ENCODE measurements at regions not wholly inside any gene's neighbourhood (a gene's known extent, or its start where the extent isn't known, plus 50 kb on each side); places are given as distances from the start of the nearest gene placed in this dataset.

- H3K4me3 Mint-ChIP-seq = no peak overlapping the region
- H3K27ac Mint-ChIP-seq = no peak overlapping the region
- no peaks in the 10 kb centered on the region for H3K27me3 Mint-ChIP-seq
- H3K36me3 Mint-ChIP-seq = no peaks in the 10 kb centered on the region
- H3K9me3 Mint-ChIP-seq = no peaks in the 10 kb centered on the region
- no peak for DNase-seq (ENCODE audit: extremely low spot score, unreplicated experiment)
- peaks cover 4% of the 10 kb centered on the region for H3K4me1 Mint-ChIP-seq (ENCODE audit: unreplicated experiment)
- TF ChIP-seq CTCF (conservative IDR thresholded peaks at IDR 0.05) = no peak
Measured at GRCh38 chr4:104879854-104880253, 266.8 kb upstream of the TET2 start.

- peaks cover 4% of the 10 kb centered on the region for H3K4me1 Mint-ChIP-seq (ENCODE audit: unreplicated experiment)
- H3K36me3 Mint-ChIP-seq = no peaks in the 10 kb centered on the region
- H3K27me3 Mint-ChIP-seq = no peaks in the 10 kb centered on the region
- H3K9me3 Mint-ChIP-seq = no peaks in the 10 kb centered on the region
- no peak for DNase-seq (ENCODE audit: extremely low spot score, unreplicated experiment)
- no peak overlapping the region for H3K4me3 Mint-ChIP-seq
- no peak overlapping the region for H3K27ac Mint-ChIP-seq
- TF ChIP-seq CTCF (conservative IDR thresholded peaks at IDR 0.05) = no peak
Measured at GRCh38 chr4:104881136-104881886, 265.4 kb upstream of the TET2 start.

- Mint-ChIP-seq H3K27ac (no peak overlapping the region), H3K4me1 (ENCODE audit: unreplicated experiment) (no peaks in the 10 kb centered on the region), H3K36me3 (no peaks in the 10 kb centered on the region), H3K9me3 (no peaks in the 10 kb centered on the region), H3K27me3 (no peaks in the 10 kb centered on the region), H3K4me3 (no peak overlapping the region)
- DNase-seq (ENCODE audit: extremely low spot score, unreplicated experiment) = no peak
- no peak for TF ChIP-seq CTCF (conservative IDR thresholded peaks at IDR 0.05)
Measured at GRCh38 chr4:104890598-104891275, 255.9 kb upstream of the TET2 start.

GRCh38 chr4:104896660-104897645 is 249.7 kb upstream of the TET2 start:
- no peak overlapping the region for H3K27ac Mint-ChIP-seq
- H3K4me1 Mint-ChIP-seq (ENCODE audit: unreplicated experiment) = no peaks in the 10 kb centered on the region
- no peak for TF ChIP-seq CTCF (conservative IDR thresholded peaks at IDR 0.05)
- H3K9me3 Mint-ChIP-seq = peaks cover 6% of the 10 kb centered on the region
- no peaks in the 10 kb centered on the region for H3K27me3 Mint-ChIP-seq
- no peak overlapping the region for H3K4me3 Mint-ChIP-seq
- H3K36me3 Mint-ChIP-seq = no peaks in the 10 kb centered on the region
- DNase-seq (ENCODE audit: extremely low spot score, unreplicated experiment) = no peak

GRCh38 chr4:104899863-104900262 is 246.8 kb upstream of the TET2 start:
- Mint-ChIP-seq H3K36me3 (no peaks in the 10 kb centered on the region), H3K4me1 (ENCODE audit: unreplicated experiment) (peaks cover 5% of the 10 kb centered on the region), H3K27ac (no peak overlapping the region), H3K27me3 (peaks cover under 1% of the 10 kb centered on the region), H3K9me3 (peaks cover 6% of the 10 kb centered on the region), H3K4me3 (no peak overlapping the region)
- DNase-seq (ENCODE audit: extremely low spot score, unreplicated experiment) = no peak
- TF ChIP-seq CTCF (conservative IDR thresholded peaks at IDR 0.05) = no peak
